ENCODE measurements at regions not wholly inside any gene's neighbourhood (a gene's known extent, or its start where the extent isn't known, plus 50 kb on each side); places are given as distances from the start of the nearest gene placed in this dataset.
A peak's percentile ranks its signal among the peaks of the same experiment; 100 is the strongest.
"Not testable (repeated sequence)": the region's sequence is repeated elsewhere in the genome, so short reads cannot be mapped to it uniquely, and the experiment has no call there.

- no peak overlapping the region for H3K4me3 ChIP-seq
- H3K27ac ChIP-seq = no peak overlapping the region
- 46 to 69% (median 49%) methylated on average over 11 of the region's 11 CpGs for WGBS, 3 donors
- intact Hi-C loops (cut with DNase I) = no loop called here
- DNase-seq (peak in 1 of 2 donors; percentile 10), ATAC-seq (peak; percentile 62 to 81 (median 78))
- no peaks in the 10 kb centered on the region for H3K9me3 ChIP-seq
- H3K36me3 ChIP-seq (ENCODE audit: insufficient read depth in 1 of 2, low read depth in 1 of 2) = no peaks in the 10 kb centered on the region
- H3K27me3 ChIP-seq (ENCODE audit: insufficient read depth in 3 of 3, low read length in 2 of 3) = no peaks in the 10 kb centered on the region
- no peaks in the 10 kb centered on the region for H3K4me1 ChIP-seq
- TF ChIP-seq CTCF (IDR thresholded peaks at IDR 0.05) = no peak
Measured at GRCh38 chr11:57903441-57904123, 120.1 kb upstream of the OR9Q1 start.

GRCh38 chr11:57904376-57904775 lies 119.3 kb upstream of the OR9Q1 start:
- no peaks in the 10 kb centered on the region for H3K27me3 ChIP-seq (ENCODE audit: insufficient read depth in 3 of 3, low read length in 2 of 3)
- no peaks in the 10 kb centered on the region for H3K4me1 ChIP-seq
- DNase-seq (no peak), ATAC-seq (no peak)
- H3K36me3 ChIP-seq (ENCODE audit: insufficient read depth in 1 of 2, low read depth in 1 of 2) = no peaks in the 10 kb centered on the region
- no peaks in the 10 kb centered on the region for H3K9me3 ChIP-seq
- H3K27ac ChIP-seq = no peak overlapping the region
- peak overlapping the region; percentile 29 for H3K4me3 ChIP-seq
- intact Hi-C loops (cut with DNase I) = no loop called here
- TF ChIP-seq CTCF (IDR thresholded peaks at IDR 0.05) = no peak
- WGBS, 3 donors = 34 to 53% (median 35%) methylated on average over 10 of the region's 10 CpGs

GRCh38 chr11:57905439-57905838 lies 118.2 kb upstream of the OR9Q1 start:
- intact Hi-C loops (cut with DNase I) = no loop called here
- WGBS, 3 donors = 76 to 86% (median 78%) methylated on average over 2 of the region's 2 CpGs

GRCh38 chr11:57908399-57908798 lies 115.3 kb upstream of the OR9Q1 start:
- H3K27me3 ChIP-seq (ENCODE audit: insufficient read depth in 3 of 3, low read length in 2 of 3); H3K9me3 ChIP-seq; H3K4me3 ChIP-seq; ATAC-seq; H3K36me3 ChIP-seq (ENCODE audit: insufficient read depth in 1 of 2, low read depth in 1 of 2); intact Hi-C loops (cut with DNase I); DNase-seq; H3K27ac ChIP-seq; H3K4me1 ChIP-seq: not testable (repeated sequence)
- 92 to 94% (median 93%) methylated on average over 2 of the region's 2 CpGs for WGBS, 3 donors

More at GRCh38 chr11:57905439-57905838, 118.2 kb upstream of the OR9Q1 start:
- Histone ChIP-seq H3K4me1 (no peaks in the 10 kb centered on the region), H3K36me3 (ENCODE audit: insufficient read depth in 1 of 2, low read depth in 1 of 2) (no peaks in the 10 kb centered on the region), H3K4me3 (no peak overlapping the region), H3K9me3 (no peaks in the 10 kb centered on the region), H3K27ac (no peak overlapping the region), H3K27me3 (ENCODE audit: insufficient read depth in 3 of 3, low read length in 2 of 3) (no peaks in the 10 kb centered on the region)
- no peak for TF ChIP-seq CTCF (IDR thresholded peaks at IDR 0.05)
- ATAC-seq = no peak
- DNase-seq = no peak

- H3K27me3 ChIP-seq (ENCODE audit: insufficient read depth in 3 of 3, low read length in 2 of 3); intact Hi-C loops (cut with DNase I); H3K36me3 ChIP-seq (ENCODE audit: insufficient read depth in 1 of 2, low read depth in 1 of 2); DNase-seq; H3K27ac ChIP-seq; H3K4me3 ChIP-seq; H3K9me3 ChIP-seq; H3K4me1 ChIP-seq; ATAC-seq: not testable (repeated sequence)
- 72 to 80% (median 74%) methylated on average over 4 of the region's 4 CpGs for whole genome bisulfite sequencing, 3 donors
Measured at GRCh38 chr11:57911522-57911921, 112.2 kb upstream of the OR9Q1 start.

All from psoas muscle (tissue), 7 donors.